Esophagus mucosa (tissue), 1 donor: ENCODE measurements at regions not wholly inside any gene's neighbourhood (a gene's known extent, or its start where the extent isn't known, plus 50 kb on each side); places are given as distances from the start of the nearest gene placed in this dataset.
"Not testable (repeated sequence)": the region's sequence is repeated elsewhere in the genome, so short reads cannot be mapped to it uniquely, and the experiment has no call there.

Experiments
- ATAC-seq: fragments of 200-7000 bp; cut with Tn5 transposase; one replicate; pipeline ENCODE4 v1.9.1; 2020
- donor health status: DM: yes; HTN: yes; CAD: no.

DNA sequence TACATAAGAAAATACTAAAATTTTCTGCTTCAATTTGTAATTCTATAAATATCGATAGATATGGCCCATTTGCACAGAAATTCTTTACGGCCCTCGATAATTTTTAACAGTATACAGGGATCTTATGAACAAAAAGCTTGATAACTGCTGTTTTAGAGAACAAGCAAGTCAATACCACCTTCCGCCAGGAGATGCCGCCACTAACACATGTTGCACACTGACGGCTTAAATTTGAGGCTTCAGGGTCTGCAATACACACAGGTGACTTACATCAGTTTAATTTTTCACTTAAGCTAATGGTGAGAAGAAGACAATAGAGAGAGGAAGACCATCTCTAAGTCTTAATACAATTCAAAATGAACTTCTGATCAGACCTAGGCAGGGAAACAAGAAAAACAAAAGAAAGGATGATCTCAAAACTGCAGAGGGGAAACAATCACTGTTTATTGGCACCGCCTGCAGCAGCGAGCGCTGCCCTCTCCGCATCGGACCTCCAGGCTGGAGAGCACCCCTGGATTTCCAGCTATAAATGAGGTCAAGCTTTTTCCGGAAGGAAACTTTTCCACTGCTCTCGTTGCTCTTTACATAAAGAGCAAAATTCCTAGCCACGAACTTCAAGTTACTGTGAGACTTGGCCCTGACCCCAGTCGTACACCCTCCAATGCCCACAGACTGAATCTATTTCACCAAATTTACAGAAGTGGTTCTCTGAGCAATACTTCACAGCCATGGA is 53.9 kb downstream of the OTOR start:
- ATAC-seq = no peak

DNA sequence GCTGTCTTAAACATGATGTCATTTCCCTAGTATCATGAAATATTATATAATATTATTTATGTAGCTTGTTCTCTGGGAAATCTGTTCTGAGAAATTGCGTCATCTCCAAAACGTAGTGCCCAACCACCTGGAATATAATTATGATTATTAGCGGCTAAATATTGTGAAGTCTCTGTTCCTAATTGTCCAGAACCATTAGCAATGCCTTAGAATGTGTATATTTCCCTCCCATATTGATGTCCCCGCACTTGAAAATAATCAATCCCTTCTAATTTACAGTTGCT is 54.4 kb downstream of the OTOR start:
- no peak for ATAC-seq

DNA sequence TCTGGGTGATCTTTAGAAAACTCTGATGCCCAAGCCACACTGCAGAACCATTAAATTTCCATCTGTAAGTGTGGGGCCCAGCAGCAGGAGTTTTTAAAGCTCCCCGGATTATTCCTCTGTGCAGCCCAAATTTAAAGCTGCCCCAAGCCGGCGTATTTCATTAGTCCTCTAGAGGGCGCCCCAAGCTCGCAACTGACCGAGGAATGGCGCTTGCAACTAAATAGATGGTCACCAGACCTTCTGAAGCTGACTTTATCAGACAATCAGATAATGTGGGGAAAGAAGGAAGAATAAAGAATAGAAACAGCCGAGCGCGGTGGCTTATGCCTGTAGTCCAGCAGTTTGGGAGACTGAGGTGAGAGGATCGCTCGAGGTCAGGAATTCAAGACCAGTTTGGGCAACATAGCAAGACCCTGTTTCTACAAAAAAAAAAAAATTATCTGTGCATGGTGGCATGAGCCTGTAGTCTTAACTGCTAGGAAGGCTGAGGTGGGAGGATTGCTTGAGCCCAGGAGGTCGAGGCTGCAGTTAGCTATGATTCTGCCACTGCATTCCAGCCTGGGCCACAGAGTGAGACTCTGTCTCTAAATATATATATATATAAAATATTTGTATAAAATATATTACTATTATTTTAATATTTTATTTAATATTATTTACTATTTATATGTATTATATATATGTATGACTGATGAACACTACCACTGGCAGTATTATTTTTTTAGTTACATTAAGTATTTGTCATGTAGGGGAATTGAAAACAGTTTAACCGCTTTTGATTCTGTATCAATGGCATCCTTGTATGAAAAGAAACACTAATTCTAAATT is 56.0 kb downstream of the OTOR start:
- peak; percentile 60 for ATAC-seq

DNA sequence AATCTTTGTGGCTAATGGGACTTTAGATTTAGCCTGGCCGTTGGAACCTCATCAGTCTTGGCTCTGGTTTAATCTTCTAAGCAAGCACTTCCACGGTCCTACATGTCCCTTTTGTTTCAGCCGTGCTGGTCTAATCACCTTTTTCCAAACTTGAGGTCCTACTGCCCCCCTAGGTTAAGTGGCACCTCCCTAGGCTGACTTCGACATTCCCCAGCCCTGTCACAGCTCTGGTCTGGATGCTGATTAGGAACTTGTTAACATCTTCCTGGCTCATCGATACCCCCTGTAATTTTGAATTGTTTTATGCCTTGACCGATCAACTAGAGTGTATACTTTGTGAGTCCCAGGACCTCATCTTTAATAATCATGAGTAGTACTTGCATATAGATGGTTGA is 56.6 kb downstream of the OTOR start:
- ATAC-seq = no peak

DNA sequence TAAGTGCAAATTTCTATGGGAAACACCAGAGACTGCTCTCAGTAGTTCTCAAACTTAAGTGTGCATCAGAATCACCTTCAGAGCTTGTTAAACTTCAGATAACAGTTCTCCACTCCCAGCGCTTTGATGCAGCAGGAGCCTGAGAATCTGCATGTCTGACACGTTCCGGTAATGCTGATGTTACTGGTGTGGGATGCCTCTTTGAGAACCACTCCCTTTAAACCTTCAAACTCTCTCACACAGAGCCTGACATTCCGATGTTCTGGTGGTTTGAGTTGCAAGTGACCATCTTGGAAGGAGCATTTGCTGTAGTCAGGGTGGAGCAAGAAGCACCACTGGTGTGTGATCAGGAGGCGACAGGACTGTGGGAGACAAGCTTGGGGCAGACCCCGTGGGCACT is 57.9 kb downstream of the OTOR start:
- ATAC-seq = no peak

DNA sequence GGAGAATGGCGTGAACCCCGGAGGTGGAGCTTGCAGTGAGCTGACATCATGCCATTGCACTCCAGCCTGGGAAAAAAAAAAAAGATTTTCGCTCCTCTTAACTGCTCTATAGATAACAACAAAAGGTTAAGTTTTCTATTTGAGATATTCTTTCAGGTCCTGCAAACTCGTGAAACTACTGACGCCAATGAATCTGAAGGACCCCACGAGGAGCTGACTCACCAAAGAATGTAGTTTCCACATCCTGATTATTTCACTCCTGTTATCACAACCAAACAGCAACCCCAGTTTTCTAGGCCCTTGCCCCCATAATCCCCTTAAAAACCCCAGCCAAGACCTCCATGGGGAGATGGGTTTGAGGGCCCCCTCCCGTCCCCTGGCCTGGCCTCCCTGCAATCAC is 58.7 kb downstream of the OTOR start:
- no peak for ATAC-seq

DNA sequence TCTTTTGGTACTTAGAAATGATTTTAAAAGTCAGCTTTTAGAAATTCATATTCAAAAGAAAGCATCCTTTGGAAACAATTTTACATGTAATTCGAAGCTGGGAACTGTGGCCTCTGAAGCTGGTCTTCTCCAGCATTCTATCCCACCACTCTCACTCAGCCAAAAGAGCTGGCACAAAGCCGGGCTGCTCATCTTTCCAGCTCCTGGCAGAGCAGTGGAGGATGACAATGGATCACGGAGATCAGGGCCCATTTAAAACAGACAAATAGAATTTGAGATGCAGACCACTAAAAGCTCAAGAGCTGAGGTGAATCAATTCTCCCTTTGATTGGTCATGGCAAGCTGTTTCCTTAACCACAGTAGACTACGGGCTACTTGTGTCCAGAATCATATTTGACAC is 60.6 kb downstream of the OTOR start:
- no peak for ATAC-seq

DNA sequence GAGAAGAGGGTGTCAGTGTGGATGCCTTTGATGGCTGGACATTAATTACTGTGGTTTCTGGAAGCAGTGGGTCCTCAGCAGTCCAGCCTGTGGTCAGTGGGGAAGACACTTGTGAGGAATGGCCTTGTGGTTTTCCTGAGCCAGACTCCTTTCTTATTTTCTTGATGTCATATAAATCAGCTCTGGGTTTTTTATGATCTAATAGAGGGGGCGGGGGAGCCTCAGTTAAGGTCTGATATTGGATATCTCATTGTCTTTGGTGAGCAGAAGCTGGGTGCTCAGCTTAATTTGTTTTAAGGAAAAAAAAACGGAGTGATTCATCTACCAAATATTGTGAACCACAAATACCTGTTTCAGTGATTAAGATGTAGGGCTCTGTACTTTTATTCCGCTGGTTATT is 62.1 kb downstream of the OTOR start:
- ATAC-seq = no peak

DNA sequence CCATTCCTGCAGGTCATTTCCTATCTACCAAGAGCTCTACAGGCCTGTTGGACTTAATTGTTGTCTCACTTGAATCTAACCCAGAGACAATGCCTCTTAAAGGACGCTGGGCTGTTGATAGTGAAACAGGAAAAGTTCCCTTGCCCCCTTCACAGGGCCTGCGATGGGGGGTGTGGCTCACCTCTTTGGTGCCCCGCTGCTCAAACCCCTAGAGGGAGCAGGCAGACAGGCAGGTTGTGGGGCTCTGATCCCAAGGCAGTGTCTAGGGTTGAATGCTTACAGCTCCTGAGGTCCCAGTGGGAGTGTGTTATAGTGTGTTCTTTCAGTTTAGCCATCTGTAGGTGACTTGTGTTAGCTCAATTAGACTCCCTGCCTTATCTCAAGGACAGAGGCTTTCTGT is 68.0 kb downstream of the OTOR start:
- no peak for ATAC-seq

DNA sequence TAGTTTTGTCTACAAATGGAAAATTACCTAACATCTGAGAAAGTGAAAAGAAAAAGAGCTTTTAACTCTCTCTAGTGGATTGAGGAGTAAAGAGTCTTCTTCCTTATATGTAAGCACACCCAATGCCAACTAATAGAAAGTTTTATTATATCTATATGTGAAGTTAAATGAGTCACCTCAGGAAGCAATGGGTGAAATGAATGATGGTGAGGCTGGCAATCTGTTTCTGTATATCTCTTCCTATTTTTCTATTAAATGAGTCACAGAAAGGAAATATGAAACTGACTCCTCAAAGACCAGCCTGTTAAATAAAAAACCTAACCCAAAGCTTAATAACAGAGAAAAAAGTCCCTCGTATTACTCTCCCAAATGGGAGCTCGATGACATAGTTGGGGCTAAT is 71.3 kb downstream of the OTOR start:
- ATAC-seq = no peak

DNA sequence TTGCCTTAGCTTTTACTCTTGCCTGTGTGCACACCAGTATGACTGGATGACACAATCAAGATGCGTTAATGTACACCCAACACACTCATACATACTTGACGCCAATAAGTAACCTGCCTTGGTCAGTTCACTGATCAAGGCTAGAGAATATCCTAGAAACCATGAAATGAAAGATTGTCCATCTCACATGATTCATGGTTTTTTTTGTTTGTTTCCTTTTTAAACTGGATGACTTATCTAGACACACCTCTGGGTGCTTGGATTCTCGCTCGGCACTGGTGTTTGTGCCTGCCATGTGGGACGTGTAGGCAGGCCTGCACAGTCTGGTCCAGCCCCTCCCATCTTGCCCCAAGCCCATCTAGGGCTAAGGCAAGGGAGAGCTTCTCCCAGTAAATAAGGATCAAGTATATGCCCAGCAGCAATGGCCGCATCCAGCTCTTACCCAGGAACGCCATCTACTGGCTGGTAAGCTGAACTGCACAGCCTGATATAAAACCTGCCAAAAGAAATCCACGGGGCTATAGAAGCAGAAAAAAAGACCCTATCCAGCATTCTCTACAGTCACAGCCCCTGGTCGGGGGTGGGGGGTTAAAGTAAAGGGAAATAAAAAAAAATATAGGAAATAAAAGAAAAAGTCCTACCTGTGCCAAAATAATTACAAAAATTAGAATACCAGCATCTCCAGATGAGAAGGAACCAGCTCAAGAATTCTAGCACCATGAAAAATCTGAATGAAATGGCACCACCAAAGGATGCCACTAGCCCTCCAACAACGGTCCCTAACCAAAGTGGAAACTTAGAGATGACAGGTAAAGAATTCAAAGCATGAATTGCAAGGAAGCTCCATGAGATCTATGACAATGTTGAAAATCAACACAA is 73.3 kb downstream of the OTOR start:
- ATAC-seq = peak; percentile 60

DNA sequence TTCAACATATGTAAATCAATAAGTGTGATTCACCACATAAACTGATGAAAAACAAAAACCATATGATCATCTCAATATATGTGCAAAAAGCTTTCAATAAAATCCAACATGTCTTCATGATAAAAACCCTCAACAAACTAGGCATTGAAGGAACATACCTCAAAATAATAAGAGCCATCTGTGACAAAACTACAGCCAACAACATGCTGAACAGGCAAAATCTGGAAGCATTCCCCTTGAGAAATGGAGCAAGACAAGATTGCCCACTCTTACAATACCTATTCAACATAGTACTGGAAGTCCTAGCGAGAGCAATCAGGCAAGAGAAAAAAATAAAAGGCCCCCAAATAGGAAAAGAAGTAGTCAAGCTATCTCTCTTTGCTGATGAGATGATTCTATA is 76.5 kb downstream of the OTOR start:
- no peak for ATAC-seq

DNA sequence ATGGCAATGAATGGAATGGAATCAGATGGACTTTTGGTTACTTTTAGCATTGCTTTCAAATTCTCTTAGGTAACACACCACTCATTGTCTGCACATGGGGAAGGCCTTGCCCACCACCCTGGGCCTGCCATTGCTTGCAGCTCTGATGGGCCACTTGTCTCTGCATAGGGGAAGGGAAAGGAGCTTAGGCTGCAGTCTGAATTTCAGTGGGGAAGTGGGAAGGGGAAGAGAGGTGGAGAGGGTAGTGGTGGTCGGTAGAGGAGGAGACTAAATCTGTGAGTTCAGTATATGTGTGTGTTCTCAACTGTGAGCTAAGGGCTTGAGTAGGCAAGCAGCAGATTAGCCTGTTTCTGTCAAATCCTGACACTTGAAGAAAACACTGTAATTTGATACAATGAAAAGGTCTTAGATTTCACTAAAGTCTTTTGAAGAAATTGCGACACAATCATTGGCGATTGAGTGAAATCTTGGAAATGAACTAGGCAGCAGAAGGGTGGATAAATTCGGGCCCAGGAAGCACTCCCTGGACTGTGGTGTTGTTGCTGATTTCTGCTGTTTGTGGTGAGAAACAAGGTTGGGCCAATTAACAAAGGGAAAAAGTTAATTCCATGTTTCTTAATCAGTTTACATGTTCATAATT is 80.6 kb downstream of the OTOR start:
- no peak for ATAC-seq

DNA sequence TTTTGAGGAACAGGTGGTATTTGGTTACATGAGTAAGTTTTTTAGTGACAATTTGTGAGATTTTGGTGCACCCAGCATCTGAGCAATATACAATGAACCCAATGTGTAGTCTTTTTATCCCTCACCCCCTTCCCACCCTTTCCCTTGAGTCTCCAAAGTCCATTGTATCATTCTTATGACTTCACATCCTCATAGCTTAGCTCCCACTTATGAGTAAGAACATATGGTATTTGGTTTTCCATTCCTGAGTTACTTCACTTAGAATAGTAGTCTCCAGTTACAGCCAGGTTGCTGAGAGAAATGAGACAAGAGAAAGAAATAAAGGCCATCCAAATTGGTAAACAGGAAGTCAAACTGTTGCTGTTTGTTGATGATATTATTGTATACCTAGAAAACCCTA is 87.5 kb downstream of the OTOR start:
- ATAC-seq = not testable (repeated sequence)

DNA sequence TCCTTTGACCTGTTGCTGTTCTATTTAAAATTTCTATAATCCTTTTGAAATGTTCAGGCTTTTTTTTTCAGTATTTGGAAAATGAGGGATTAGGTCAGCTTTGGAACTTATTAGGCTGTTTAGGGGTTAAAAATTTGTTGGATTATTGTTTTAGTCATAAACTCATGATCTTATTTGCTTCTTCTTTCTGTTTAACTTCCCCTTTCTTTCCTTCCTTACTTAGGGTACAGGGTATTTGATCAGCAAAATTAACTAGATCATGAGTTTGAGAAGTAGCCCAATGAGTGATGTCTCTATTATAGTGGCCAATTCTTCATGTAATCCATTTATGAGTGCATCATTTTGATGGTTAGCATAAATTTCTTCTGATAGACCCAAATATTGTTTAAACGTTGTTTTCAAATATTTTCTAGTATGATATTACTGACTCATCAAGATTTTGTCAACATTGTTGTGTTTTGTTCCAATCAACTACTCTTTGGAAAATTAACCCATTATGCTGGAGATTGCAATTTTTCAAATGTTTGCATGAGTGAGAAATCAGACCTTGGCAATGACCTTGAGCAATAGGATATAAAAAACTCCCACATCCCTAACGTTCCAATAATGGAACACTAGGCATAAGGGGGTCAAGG is 94.4 kb downstream of the OTOR start:
- ATAC-seq = no peak

DNA sequence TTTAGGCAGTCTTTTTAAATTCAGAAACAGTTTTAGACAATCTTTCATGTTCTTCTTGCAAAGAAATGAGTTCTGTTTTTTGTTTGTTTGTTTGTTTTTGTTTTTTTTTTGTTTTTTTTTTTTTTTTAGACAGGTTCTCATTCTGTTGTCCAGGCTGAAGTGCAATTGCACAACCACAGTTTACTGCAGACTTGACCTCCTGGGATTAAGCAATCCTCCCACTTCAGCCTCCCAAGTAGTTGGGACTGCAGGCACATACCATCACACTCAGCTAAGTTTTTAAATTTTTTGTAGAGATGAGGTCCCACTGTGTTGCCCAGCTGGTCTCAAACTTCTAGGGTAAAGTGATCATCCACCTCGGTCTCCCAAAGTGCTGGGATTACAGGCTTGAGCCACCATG is 96.2 kb downstream of the OTOR start:
- ATAC-seq = no peak

DNA sequence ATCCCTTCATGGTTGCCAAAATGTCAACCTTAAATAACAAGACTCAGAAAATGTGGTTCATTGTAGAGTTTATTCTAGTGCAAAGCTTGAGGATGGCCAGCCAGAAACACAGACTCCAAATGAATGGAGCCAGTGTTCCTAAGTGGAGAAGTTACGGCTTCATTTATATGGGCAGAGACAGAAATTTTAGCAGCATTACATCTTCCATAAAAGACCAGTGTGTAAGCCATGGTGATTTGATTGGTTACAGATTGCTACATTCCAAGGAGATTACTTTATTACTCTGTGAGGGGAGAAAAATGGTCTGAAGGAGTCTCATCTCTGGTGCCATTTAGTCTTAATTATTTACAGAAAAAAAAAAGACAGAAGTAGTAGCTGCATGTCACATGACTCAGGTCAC is 97.8 kb downstream of the OTOR start:
- no peak for ATAC-seq

DNA sequence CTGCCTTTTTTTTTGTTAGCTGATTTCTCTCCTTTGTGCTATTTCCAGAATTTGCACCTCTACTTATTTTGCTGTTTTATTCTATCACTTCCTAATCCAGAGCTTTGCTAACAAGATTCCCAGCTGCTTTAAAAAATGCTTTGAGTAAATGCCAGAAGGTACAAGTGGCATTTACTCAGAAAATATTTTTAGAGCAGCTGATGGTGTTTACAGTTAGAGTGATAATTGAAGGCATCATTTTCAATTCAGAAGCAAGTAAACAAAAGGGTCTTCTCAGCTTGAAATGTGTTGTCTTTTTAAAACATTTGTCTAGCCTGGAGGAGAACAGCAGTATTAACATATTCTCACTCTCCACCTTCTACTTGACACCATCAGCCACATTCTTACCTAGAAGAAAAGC is 99.9 kb downstream of the OTOR start:
- no peak for ATAC-seq

DNA sequence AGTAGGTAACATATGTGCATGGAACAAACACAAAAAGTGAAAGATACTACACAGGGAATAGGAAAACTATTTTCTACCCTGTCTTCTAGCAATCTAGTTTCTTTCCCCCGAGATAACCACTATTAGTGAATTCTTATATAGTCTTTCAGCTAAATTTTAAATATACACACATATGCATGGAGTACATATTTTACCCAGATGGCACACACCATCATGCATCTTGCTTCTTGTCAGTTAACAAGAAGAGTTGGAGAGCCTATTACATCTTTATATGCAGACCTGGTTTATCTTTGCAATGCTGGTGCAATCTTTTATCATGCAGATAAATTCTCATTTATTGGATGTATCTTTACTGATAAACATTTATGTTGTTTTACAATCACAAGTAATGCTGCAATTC is 100.4 kb downstream of the OTOR start:
- ATAC-seq = no peak

DNA sequence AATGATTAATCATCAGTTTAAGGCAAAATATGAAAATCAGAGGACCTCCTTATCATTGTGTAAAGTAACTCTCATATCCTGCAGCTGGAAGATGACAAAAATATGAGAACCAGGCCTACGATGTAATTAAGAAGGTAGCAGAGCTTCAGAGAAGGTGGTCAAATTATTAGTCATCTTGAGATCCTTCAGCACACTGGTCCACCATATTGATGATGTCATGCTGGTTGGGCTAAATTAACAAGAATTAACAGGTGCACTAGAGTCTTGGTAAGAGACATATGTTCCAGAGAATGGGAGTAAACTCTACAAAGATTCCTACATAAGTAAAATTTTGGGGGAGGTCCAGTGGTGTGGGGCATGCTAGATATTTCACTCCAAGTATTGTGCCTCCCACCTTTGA is 112.8 kb downstream of the OTOR start:
- ATAC-seq = no peak

DNA sequence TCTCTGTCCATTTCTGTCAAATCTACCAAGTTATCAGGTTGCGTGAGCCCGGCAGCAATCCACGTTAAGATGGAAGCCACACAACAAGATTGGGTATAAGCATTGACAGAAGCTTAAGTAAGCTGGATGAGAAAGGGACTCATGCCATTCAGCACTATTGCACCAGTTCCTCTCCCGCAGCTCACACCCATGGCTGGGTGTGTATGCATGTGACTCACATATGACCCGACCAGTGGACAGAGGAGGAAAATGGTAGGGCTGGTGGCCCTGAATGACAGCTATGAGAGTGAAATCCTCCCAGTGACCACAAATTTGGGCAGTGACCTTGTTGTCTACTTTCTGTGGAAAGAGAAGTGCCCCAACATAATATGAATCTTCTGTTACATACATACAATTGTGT is 113.5 kb downstream of the OTOR start:
- no peak for ATAC-seq

DNA sequence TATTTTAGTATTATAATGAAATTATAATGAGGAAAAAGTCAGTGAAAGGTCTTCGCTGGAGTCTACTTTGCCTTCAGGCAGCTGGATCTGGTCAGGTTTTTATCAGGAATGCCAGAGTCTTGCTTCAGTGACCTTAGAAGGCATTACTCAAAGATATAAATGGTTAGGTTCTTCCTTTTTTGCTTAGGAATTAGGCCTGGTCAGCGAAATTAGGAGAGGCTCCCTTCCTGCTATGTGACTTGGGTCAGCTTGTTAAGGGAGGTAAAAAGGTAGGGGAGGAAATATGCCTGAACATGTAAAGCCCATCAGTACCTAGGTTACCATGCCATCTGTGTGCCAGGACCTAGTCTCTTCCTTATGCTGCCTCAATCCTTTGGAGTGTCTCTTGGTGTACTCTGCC is 115.1 kb downstream of the OTOR start:
- no peak for ATAC-seq

DNA sequence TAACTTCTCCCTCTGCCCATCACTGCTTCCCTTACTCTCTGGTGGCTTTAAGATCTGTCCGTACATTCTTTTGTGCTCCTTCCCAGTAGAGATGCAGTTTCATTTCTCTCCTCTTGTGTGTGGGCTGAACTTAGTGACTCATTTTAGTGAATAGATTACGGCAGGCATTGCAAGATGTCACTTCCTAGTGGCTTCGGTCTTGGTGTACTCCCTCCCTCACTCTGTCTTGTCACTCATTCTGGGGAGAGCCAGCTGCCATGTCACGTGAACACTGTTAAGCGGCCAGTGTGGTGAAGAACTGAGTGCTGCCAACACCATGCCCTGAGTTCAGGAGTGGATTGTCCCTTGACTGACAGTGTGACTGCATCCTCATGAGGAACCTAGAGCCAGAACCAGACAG is 115.9 kb downstream of the OTOR start:
- no peak for ATAC-seq
